WTC11 (cell line): ENCODE measurements at regions not wholly inside any gene's neighbourhood (a gene's known extent, or its start where the extent isn't known, plus 50 kb on each side); places are given as distances from the start of the nearest gene placed in this dataset.

Experiments used
- ATF1 ChIP-seq: sonication (generic); formaldehyde crosslinking; IDR thresholded peaks from 2 replicates; pipeline ENCODE4 v1.8.1; 2023; ENCODE audit warnings: mild to moderate bottlenecking, moderate library complexity, missing genetic modification reagents
- CREM ChIP-seq: sonication (generic); formaldehyde crosslinking; IDR thresholded peaks from 2 replicates; pipeline ENCODE4 v1.8.1; 2022; ENCODE audit warnings: mild to moderate bottlenecking, missing genetic modification reagents, moderate library complexity
- ESRRA ChIP-seq: sonication (generic); formaldehyde crosslinking; IDR thresholded peaks from 2 replicates; pipeline ENCODE4 v1.8.1; 2022; ENCODE audit warnings: mild to moderate bottlenecking, missing genetic modification reagents, borderline replicate concordance
- MAX ChIP-seq: sonication (generic); formaldehyde crosslinking; IDR thresholded peaks from 2 replicates; pipeline ENCODE4 v1.8.0; 2022; ENCODE audit warnings: mild to moderate bottlenecking, missing genetic modification reagents

- no peak for TF ChIP-seq ATF1 (CRISPR knock-in tag)
- no peak for TF ChIP-seq ESRRA (CRISPR knock-in tag)
- TF ChIP-seq MAX (CRISPR knock-in tag), result no peak
- no peak for TF ChIP-seq CREM (CRISPR knock-in tag)
Observed at GRCh38 chr2:114254875-114255274, 187.6 kb upstream of the DPP10 start.
